Caco-2 (cell line): ENCODE measurements at regions not wholly inside any gene's neighbourhood (a gene's known extent, or its start where the extent isn't known, plus 50 kb on each side); places are given as distances from the start of the nearest gene placed in this dataset.

Source experiments
- BruUV-seq: library from RNA; stranded (reverse); fragments of 400-500 nt; replicated peaks from 2 replicates; lab custom pipeline; 2021; lab: Mats Ljungman, UMichigan
- CTCF ChIA-PET: fragments of 300-600 bp; sonication (Branson Sonifier 250); formaldehyde crosslinking; loops from one replicate; lab custom pipeline; 2022; ENCODE audit warnings: antibody characterized with exemption; lab: Charles Lee
- POLR2A ChIA-PET: fragments of 300-600 bp; sonication (Branson Sonifier 250); formaldehyde crosslinking; loops from one replicate; lab custom pipeline; 2022; ENCODE audit warnings: antibody characterized with exemption; lab: Charles Lee
- DNase-seq, 2 experiments: peaks; one replicate each; pipeline versions ENCODE4 v3.0.0 to v3.0.0-alpha.2; 2020 to 2022
- H3K27me3 ChIP-seq: replicated peaks from 2 replicates; pipeline ENCODE4 v1.6.0; 2011; ENCODE audit warnings: low read length; ENCODE audit not compliant: control insufficient read depth, insufficient read depth
- H3K36me3 ChIP-seq: 2 replicates; pipeline ENCODE4 v1.5.1; 2011; ENCODE audit warnings: low read length; ENCODE audit not compliant: control insufficient read depth, insufficient read depth
- H3K4me1 ChIP-seq: fragments of 250-450 bp; sonication (Bioruptor Pico); 2 replicates; pipeline ENCODE4 v1.5.1; 2020; ENCODE audit warnings: mild to moderate bottlenecking
- H3K4me3 ChIP-seq: 2 replicates; pipeline ENCODE4 v1.5.1; 2011; ENCODE audit warnings: low read depth, mild to moderate bottlenecking, control low read depth, low read length
- H3K9me3 ChIP-seq: fragments of 250-450 bp; sonication (Bioruptor Pico); 2 replicates; pipeline ENCODE4 v1.5.1; 2020; ENCODE audit warnings: mild to moderate bottlenecking, moderate library complexity
- H3K27ac Mint-ChIP-seq: one replicate; pipeline ENCODE4 v1.8.0; 2022; ENCODE audit warnings: mixed read lengths; ENCODE audit not compliant: unreplicated experiment
- H3K27me3 Mint-ChIP-seq: one replicate; pipeline ENCODE4 v1.8.0; 2022; ENCODE audit warnings: mixed read lengths; ENCODE audit not compliant: insufficient read depth, unreplicated experiment
- H3K36me3 Mint-ChIP-seq: one replicate; pipeline ENCODE4 v1.8.0; 2022; ENCODE audit warnings: mild to moderate bottlenecking, mixed read lengths; ENCODE audit not compliant: insufficient read depth, unreplicated experiment
- H3K4me1 Mint-ChIP-seq: one replicate; pipeline ENCODE4 v1.8.0; 2022; ENCODE audit warnings: low read depth, mixed read lengths; ENCODE audit not compliant: unreplicated experiment
- H3K4me3 Mint-ChIP-seq: one replicate; pipeline ENCODE4 v1.8.0; 2022; ENCODE audit warnings: mild to moderate bottlenecking, moderate library complexity, mixed read lengths; ENCODE audit not compliant: unreplicated experiment
- H3K9me3 Mint-ChIP-seq: one replicate; pipeline ENCODE4 v1.8.0; 2022; ENCODE audit warnings: mixed read lengths; ENCODE audit not compliant: unreplicated experiment
- intact Hi-C: fragments of 100-400 bp; cut with micrococcal nuclease; formaldehyde crosslinking; loops from one replicate; pipeline ENCODE4 v1.10.0; 2022; ENCODE audit not compliant: unreplicated experiment
- TF ChIP-seq, protein P1 (sequence below), 2 experiments: fragments of 200-600 bp in 1 of 2; IDR thresholded peaks; 1 replicate in 1 of 2; 2 replicates in 1 of 2; pipeline versions ENCODE4 v1.5.1 to v1.8.0; 2011 to 2022; ENCODE audit warnings: antibody characterized with exemption in 1 of 2, control low read depth in 1 of 2, inconsistent platforms in 1 of 2, low read depth in 1 of 2, low read length in 1 of 2, mild to moderate bottlenecking in 1 of 2, moderate library complexity in 1 of 2; ENCODE audit not compliant: insufficient read depth in 1 of 2, severe bottlenecking in 1 of 2, unreplicated experiment in 1 of 2

DNA sequence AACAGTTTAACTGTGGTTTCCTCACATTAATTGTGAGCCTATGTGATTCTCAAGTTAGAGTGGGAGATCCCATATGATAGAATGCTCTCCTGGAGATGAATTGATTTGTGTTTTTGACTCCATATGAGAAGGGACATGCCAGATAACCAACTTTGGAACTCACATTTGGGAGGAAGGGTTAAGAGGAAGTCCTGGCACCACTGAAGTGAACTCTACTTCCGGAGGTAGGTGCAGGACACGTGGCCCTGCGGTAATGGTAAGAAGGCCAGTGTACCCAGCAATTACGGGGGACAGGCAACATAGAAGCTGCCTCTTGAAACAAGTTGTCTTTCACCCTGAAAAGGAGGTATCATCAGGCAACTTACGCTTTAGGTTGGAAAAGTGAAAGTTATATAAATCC is 146.6 kb upstream of the RFX3 start:
- Mint-ChIP-seq H3K27me3 (peaks cover 4% of the 10 kb centered on the region), H3K9me3 (no peaks in the 10 kb centered on the region), H3K36me3 (no peaks in the 10 kb centered on the region), H3K4me3 (no peak overlapping the region), H3K27ac (no peak overlapping the region), H3K4me1 (no peaks in the 10 kb centered on the region)
- H3K4me3 ChIP-seq = no peak overlapping the region
- no peaks in the 10 kb centered on the region for H3K27me3 ChIP-seq
- DNase-seq = no peak
- ChIA-PET CTCF (no interaction called here), POLR2A (no interaction called here)
- TF ChIP-seq, protein P1, sequence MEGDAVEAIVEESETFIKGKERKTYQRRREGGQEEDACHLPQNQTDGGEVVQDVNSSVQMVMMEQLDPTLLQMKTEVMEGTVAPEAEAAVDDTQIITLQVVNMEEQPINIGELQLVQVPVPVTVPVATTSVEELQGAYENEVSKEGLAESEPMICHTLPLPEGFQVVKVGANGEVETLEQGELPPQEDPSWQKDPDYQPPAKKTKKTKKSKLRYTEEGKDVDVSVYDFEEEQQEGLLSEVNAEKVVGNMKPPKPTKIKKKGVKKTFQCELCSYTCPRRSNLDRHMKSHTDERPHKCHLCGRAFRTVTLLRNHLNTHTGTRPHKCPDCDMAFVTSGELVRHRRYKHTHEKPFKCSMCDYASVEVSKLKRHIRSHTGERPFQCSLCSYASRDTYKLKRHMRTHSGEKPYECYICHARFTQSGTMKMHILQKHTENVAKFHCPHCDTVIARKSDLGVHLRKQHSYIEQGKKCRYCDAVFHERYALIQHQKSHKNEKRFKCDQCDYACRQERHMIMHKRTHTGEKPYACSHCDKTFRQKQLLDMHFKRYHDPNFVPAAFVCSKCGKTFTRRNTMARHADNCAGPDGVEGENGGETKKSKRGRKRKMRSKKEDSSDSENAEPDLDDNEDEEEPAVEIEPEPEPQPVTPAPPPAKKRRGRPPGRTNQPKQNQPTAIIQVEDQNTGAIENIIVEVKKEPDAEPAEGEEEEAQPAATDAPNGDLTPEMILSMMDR (IDR thresholded peaks at IDR 0.05; ENCODE audit: insufficient read depth in 1 of 2, low read depth in 1 of 2, low read length in 1 of 2, severe bottlenecking in 1 of 2, unreplicated experiment in 1 of 2) = no peak
- BruUV-seq = no TSS peak
- intact Hi-C loops = no loop called here
- H3K36me3 ChIP-seq = no peaks in the 10 kb centered on the region
- H3K9me3 ChIP-seq = no peaks in the 10 kb centered on the region
- no peaks in the 10 kb centered on the region for H3K4me1 ChIP-seq

DNA sequence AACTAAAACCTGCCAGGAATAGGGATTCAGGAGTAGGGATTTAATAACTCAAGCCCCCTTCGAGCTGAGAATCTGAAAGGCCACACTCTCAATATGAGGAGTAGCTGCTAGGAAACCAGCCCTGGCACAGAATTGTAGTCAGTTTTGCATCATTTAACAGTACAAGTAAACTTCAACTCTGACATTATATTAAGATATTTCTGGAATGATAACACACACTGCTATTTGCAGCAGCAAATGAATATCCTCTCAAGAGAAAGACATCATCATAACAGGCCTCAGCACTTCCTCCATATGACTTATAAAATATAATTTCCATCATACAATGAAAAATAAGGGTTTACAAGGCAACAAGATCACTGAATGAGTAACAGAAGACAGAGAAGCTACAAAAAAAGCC is 138.2 kb upstream of the RFX3 start:
- Histone ChIP-seq H3K27me3 (no peaks in the 10 kb centered on the region), H3K4me3 (no peak overlapping the region), H3K36me3 (no peaks in the 10 kb centered on the region), H3K9me3 (no peaks in the 10 kb centered on the region), H3K4me1 (no peaks in the 10 kb centered on the region)
- POLR2A ChIA-PET = no interaction called here
- BruUV-seq = no TSS peak
- intact Hi-C loops = no loop called here
- Mint-ChIP-seq H3K4me1 (no peaks in the 10 kb centered on the region), H3K36me3 (no peaks in the 10 kb centered on the region), H3K9me3 (no peaks in the 10 kb centered on the region), H3K4me3 (no peak overlapping the region), H3K27me3 (peaks cover 4% of the 10 kb centered on the region), H3K27ac (no peak overlapping the region)
- CTCF ChIA-PET = no interaction called here
- TF ChIP-seq, protein P1 (IDR thresholded peaks at IDR 0.05; ENCODE audit: insufficient read depth in 1 of 2, low read depth in 1 of 2, low read length in 1 of 2, severe bottlenecking in 1 of 2, unreplicated experiment in 1 of 2) = no peak
- no peak for DNase-seq

DNA sequence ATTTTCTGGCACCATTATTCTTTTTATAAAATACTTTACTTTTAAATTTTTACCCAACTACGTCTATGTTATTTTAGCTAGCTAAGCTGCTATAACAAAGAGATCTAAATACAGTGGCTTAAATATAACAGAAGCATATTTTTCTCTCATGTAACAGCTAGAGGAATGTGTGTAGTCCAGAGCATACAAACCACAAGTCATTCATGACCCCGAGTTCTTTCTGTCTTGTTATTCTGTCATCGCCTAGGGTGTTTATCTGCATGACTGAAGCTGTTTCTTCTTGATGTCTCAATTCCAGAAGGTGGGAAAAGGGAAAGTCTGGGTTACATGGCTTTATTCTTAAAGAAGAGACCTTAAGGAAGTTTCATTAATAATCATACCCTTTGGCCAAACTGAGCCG is 136.9 kb upstream of the RFX3 start:
- no peak for DNase-seq
- Histone ChIP-seq H3K9me3 (no peaks in the 10 kb centered on the region), H3K4me1 (no peaks in the 10 kb centered on the region), H3K27me3 (no peaks in the 10 kb centered on the region), H3K4me3 (no peak overlapping the region), H3K36me3 (no peaks in the 10 kb centered on the region)
- H3K9me3 Mint-ChIP-seq = no peaks in the 10 kb centered on the region
- TF ChIP-seq, protein P1 (IDR thresholded peaks at IDR 0.05; ENCODE audit: insufficient read depth in 1 of 2, low read depth in 1 of 2, low read length in 1 of 2, severe bottlenecking in 1 of 2, unreplicated experiment in 1 of 2) = no peak
- no peaks in the 10 kb centered on the region for H3K36me3 Mint-ChIP-seq
- H3K27ac Mint-ChIP-seq = no peak overlapping the region
- H3K4me1 Mint-ChIP-seq = no peaks in the 10 kb centered on the region
- intact Hi-C loops = no loop called here
- no TSS peak for BruUV-seq
- no peak overlapping the region for H3K4me3 Mint-ChIP-seq
- ChIA-PET CTCF (no interaction called here), POLR2A (no interaction called here)
- peaks cover 4% of the 10 kb centered on the region for H3K27me3 Mint-ChIP-seq
